Mammary epithelial cell (primary cell): ENCODE measurements at regions not wholly inside any gene's neighbourhood (a gene's known extent, or its start where the extent isn't known, plus 50 kb on each side); places are given as distances from the start of the nearest gene placed in this dataset.

Source experiments
- EZH2 ChIP-seq: IDR thresholded peaks from 2 replicates; pipeline ENCODE4 v1.6.1; 2012; ENCODE audit warnings: low read length, inconsistent platforms, borderline replicate concordance
- TF ChIP-seq, protein P1 (sequence below), 2 donors: IDR thresholded peaks in 1 of 2; conservative IDR thresholded peaks in 1 of 2; 2 replicates each; pipeline ENCODE4 v1.5.1; 2011 to 2012; ENCODE audit warnings: inconsistent platforms in 2 of 2, low read length in 2 of 2, mild to moderate bottlenecking in 2 of 2, control low read depth in 1 of 2, low read depth in 1 of 2; ENCODE audit not compliant: insufficient read depth in 1 of 2; ENCODE audit errors: extremely low read depth in 1 of 2

GRCh38 chr2:179331061-179331460 is 66.4 kb upstream of the SESTD1 start:
- TF ChIP-seq, protein P1, sequence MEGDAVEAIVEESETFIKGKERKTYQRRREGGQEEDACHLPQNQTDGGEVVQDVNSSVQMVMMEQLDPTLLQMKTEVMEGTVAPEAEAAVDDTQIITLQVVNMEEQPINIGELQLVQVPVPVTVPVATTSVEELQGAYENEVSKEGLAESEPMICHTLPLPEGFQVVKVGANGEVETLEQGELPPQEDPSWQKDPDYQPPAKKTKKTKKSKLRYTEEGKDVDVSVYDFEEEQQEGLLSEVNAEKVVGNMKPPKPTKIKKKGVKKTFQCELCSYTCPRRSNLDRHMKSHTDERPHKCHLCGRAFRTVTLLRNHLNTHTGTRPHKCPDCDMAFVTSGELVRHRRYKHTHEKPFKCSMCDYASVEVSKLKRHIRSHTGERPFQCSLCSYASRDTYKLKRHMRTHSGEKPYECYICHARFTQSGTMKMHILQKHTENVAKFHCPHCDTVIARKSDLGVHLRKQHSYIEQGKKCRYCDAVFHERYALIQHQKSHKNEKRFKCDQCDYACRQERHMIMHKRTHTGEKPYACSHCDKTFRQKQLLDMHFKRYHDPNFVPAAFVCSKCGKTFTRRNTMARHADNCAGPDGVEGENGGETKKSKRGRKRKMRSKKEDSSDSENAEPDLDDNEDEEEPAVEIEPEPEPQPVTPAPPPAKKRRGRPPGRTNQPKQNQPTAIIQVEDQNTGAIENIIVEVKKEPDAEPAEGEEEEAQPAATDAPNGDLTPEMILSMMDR (conservative IDR thresholded peaks at IDR 0.05 in 1 of 2, IDR thresholded peaks at IDR 0.05 in 1 of 2; ENCODE audit: extremely low read depth in 1 of 2, insufficient read depth in 1 of 2, low read depth in 1 of 2, low read length in 2 of 2): no peak
- TF ChIP-seq EZH2: no peak
